NCI-H128 (cell line): ENCODE measurements at regions not wholly inside any gene's neighbourhood (a gene's known extent, or its start where the extent isn't known, plus 50 kb on each side); places are given as distances from the start of the nearest gene placed in this dataset.

Source experiments
- DNase-seq: peaks from one replicate; lab custom pipeline; 2025; ENCODE audit not compliant: unreplicated experiment; lab: John Stamatoyannopoulos, UW

DNA sequence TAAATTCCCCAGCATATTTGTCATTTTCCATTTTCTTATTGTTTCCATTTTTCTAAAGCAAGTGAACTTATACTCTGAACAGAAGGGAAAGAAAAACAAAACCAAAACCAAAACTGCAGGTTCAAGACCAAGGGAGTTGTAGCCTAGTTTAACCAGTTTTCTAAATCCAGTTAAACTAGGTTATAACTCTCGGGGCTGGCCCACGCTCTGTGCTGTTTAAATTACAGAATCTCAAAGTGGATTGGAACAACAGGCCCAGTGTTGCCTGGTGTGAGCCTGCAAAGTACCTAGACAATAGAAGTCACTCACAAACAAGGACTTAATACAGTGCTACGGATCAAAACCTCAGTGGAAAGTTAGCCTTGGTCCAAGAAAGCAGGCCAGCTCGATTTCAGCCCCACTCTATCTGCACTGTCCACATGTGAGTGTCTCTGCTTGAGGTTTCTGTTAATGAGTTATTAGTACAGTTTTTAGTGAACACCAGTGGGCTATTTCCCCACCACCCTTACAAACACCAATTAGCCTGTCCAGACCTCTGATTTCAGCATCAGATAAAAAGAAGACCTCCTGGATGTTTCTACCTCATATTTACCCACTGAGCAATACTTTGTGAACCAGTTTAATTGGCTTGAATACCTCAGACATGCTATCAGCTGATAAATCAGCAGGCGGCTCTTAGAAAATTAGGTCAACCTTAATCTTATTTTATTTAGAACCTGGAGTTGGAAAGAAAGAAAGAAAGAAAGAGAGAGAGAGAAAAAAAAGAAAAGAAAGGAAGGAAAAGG, 93.8 kb upstream of the PDZRN3 start:
- DNase-seq = no peak

DNA sequence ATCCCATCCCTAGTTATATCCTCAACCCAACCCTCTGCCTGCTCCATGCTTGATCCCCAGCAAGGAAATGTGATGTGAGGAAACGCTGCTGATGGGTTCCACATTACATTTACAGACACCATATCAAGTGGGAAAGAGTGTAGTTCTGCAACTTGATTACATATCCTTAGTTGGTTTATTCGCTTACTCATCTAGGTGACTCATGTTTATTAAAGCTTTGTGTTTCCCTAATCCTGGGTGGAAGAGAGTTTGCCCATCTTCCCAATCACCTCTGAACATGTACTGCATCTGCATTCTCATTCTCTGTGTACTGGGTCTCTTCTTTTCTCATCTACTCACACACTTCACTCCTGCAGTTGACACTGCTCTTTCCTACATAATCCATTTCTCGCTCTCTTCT, 91.7 kb upstream of the PDZRN3 start:
- DNase-seq = no peak

DNA sequence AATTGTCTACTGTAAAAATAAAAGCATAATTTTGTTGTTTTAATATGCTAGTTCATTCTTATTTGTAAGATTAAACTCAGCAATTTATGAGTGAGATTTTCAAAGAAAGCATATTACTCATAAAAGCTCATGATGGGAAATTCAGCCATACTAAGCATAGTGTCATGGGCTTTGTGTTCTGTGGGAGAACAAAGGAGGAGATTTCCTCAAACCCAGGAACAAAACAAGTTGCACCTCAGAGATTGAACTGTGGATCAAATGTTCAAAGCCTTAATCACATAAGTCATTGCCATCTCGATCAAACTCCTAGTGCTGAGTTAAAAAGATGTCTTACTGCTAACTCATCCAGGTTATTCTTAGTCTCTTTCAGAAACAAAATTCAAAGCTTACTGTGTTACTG, 85.6 kb upstream of the PDZRN3 start:
- no peak for DNase-seq

DNA sequence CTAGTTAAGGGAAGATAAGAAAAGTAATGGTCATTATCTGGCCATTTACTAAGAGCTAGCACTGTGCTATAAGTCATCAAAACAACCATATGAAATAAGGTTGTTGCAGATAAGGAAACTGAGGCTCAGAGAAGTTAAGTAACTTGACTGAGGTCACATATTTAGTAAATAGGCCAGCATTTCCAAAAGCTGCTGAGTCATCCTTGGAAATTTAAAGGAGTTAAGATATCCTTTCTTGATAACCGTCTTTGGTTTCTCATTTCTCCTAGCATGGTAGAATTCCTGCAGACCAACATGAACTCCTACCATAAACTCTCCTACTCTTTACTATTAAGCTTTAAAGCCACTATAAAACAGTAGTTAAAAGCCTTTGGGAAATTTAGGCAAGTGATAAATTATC, 85.0 kb upstream of the PDZRN3 start:
- no peak for DNase-seq

DNA sequence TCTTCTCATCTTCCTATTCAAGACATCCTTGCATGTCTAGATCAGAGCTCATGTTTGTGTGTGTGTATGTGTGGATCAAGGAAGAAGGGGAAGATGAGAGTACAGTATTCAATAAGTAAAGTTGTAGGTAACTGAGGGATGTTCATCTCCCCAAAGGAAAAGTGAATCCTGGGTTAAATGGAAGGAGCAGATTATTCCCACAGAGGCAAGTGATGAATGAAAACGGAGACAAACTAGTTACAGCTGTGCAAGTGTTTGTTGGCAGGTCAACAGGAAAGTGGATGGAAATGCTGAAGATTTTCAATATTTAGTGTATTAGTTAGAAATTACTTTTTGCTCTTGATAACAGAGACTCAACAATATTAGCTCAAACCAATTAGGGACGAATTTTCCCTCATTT, 84.2 kb upstream of the PDZRN3 start:
- DNase-seq = no peak

DNA sequence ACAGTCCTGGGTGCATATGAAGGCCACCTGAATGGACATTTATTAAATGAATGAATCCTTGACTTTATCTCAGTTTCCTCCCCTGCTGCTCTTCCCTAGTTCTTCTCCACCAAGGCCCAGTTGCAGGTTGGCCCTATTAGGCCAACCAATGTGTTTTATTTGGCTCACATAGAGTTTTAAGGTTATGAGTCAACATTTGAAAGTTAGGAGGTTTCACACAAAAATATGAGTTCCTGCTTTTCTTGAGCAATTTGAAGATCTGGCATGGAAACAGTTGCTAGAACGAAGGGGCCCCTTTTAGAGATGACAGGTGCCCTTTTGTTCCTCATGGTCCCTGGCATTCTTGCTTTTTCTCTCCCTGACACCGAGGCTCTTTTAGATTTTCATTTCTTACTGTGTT, 83.0 kb upstream of the PDZRN3 start:
- no peak for DNase-seq

DNA sequence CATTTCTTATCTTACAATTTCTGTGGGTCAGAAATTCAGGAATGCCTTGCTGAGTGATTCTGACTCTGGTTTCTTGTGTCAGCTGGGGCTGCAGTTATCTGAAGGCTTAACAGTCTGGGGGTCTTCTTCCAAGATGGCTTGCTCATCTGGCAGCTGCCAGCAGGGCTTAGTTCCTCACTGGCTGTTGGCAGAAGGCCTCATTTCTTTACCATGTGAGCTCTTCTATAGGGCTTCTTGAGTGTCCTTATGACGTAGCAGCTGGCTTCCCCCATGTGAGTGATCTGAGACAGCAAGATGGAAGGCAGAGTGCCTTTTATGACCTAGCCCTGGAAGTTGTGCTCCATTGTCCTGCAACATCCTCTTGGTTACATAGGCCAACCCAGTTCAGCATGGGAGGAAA, 82.0 kb upstream of the PDZRN3 start:
- no peak for DNase-seq

DNA sequence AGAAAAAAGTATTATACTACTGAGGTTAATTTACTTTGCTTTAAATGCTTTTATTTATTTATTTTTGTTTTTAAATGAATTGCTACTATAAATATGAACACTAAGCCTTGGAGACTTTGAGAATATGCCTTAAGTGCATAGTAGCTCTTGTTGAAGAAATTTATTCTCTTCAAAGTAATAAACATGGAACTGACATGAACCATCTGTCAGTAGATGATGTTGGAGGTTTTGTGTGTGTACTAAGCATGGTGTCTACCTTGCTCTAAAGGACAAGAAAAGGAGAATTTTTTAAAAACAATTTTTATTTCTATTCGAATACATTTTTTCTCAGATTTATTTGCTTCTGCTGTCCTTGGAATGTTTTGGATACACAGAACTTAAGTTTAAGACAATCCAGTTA, 81.1 kb upstream of the PDZRN3 start:
- no peak for DNase-seq

DNA sequence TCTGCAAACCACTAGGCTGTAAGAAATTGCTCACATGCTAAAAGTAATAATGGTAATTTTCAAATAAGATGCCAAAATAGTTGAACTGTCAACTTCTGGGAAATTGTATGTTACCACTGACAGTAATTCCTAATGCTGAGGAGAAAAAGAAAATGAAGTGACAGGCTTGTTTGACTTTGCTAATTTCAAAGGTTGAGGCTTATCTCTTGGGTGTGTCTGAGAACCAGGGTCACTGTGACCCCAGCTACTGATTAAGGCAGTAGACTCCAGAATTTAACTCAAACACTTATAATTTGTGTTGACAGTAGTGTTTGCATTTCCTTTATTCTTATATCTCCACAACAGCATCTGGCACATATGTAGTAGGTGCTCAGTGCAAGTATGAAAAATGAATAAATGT, 74.6 kb upstream of the PDZRN3 start:
- no peak for DNase-seq

DNA sequence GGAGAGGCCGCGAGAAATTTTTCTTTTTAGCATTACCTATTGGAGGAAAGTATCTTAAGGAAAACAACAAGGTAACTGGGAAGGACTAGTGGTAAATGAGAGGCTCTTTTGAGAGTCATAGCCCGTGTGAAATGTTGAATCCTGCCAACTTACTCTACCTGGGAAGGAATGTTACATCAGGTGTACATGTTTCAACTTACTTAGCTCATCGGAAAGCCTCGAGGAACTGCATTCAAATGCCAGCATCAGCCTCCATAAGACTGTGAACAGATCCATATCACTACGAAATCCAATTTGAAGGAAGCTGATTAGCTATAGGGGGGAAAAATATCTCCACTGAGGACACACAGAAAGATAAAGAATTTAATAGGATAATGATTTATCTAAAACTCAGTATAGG, 72.3 kb upstream of the PDZRN3 start:
- no peak for DNase-seq

DNA sequence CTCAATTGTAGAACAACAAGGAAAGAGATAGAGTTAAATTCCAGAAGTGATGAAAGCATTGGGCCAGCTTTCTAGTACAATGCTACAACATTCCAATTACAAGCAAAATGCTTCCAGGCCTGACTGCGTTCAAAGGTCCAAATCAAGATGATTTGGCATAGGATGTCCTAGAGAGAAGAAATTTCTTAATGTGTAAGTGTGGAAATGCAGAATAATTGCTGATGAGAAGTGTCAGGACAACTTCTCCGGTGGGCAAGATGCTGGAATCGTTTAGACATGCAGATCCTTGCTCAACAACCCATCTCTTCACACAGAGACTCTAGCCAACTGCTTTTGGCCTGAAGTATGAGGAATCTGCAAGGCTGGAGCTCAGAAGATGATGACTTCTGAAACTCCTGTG, 71.1 kb upstream of the PDZRN3 start:
- no peak for DNase-seq

DNA sequence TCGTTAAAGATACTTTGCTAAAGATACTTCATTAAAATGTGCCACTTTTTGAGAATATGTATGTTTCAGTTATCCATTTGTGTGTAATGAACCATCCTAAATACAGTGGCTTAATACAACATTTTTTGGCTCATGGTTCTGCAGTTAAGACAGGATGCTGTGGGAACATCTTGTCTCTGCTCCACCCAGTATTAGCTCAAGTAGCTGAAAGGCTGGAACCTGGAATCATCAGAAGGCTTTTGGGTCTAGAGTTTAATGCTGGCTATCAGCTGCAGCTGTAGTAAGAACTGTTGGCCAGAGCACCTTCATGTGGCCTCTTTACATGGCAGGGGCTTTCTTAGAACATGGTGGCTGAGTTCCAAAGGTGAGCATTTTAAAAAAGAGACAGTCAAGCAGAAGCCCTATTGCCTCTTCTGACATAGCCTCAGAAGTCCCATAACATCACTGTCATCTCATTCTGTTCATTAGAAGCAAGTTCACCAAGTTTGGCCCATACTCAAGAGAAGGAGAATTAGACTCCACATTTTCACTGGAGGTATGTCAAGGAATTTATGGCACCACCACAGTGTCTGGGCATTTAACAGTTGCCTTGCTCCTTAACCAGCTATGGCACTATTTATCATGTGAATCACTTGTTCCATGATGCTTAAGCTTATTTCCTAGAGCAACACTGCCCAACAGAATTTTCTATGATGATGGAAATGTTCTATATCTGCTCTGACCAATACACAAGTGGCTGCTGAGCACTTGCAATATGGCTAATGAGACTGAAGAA, 70.4 kb upstream of the PDZRN3 start:
- no peak for DNase-seq

DNA sequence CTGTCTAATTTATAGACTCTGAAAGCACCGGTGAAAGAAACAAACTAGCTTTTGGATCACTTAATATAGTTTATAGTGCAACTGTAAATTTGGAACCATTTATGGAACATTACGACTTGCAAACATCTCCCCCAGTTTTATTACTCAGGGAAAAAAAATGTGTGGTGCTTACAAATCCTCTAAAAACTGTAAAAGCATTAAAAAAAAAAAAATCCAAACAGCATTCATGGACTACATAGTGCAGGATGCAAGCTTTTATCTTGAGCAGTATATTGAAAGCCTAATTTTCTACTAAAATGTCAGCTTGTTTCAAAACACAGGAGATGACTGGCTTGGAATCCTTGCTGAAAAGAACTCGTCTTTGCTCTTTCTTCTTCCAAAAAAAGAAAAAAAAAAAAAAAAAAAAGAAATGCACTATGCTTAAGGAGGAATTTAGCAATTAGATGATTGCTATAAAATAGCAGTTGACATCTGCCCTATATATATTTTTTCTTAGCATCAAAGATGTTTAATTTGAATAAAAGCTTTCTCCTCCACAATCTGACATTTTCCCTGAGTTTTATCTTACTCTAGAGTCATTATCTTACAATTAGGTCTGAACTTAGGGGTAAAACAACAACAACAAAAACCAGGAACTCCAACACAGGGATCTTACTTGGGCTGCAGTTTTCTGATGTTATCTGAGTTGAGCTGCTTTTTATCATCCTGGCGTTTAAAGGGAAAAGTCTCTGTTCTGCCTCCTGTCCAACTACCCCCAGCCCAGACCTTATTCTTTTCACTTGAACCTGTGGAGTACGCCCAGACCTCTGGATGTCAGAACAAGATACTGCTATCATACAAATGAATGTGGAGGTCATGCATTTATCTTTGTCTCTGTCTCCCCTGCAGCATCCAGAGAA, 62.6 kb upstream of the PDZRN3 start:
- DNase-seq = no peak

DNA sequence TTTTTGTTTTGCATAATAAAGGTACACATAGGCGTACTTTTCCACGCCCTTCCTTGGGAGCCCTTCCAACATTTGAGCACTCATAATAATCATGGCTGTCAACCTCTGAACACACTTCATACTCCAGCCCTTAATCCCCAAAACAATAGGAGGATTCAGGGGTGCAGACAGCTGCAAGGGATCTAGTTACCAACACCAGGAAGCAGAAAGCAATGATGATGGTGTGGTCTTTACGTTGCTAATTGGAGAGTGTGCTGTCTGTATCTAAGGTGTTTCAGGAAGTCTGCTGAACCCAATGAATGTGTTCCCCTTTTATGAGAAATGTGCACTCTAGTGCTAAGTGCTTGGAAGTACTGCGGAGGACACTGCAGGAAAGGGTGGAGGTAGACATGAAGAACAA, 60.3 kb upstream of the PDZRN3 start:
- DNase-seq = peak; percentile 45

DNA sequence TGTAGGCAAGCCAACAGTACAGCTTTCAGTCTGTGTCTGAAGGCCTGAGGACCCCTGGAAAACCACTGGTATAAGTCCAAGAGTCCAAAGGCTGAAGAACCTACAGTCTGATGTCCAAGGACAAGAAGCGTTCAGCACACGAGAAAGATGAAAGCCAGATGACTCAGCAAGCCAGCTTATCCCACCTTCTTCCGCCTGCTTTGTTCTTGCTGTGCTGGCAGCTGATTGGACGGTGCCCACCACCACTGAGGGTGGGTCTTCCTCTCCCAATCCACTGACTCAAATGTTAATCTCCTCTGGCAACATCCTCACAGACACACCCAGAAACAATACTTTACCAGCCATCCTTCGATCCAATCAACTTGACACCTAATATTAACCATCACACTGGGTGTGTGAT, 59.0 kb upstream of the PDZRN3 start:
- no peak for DNase-seq

DNA sequence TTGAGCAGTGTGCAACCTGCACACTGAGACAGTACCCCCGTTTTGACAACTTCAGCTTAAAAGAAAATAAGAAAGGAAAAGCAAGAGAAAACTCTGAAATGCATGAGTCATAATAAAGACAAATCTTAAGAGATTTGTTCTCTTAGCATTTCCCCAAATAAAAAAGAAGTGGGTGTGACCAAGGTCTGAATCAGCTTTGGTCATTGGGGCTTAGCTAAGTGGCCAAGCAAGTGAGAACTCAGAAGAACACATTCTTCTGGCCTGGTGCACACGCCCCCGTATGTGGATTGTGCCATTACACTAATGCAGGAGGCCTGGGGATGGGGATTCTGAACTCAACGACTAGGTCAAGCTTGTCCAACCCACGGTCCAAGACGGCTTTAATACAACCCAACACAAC, 56.9 kb upstream of the PDZRN3 start:
- DNase-seq = no peak

DNA sequence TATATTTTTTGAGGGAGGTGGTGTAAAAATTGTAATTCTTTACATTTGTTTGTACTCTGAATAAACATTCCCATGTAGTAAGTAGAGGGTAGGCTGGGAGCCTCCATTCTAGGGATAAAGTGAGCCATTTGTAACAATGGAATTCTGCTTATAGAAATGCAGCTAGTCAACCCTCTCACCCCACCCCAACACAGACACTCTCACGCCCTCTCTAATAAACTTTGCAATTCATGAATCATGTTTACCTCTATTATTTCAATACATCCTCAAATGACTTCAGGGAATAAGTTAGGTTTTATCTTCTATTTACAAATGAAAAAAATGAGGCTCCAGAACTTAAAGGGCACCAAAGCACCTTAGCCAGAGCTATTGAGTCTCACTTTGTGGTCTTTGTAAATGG, 56.5 kb upstream of the PDZRN3 start:
- DNase-seq = no peak

DNA sequence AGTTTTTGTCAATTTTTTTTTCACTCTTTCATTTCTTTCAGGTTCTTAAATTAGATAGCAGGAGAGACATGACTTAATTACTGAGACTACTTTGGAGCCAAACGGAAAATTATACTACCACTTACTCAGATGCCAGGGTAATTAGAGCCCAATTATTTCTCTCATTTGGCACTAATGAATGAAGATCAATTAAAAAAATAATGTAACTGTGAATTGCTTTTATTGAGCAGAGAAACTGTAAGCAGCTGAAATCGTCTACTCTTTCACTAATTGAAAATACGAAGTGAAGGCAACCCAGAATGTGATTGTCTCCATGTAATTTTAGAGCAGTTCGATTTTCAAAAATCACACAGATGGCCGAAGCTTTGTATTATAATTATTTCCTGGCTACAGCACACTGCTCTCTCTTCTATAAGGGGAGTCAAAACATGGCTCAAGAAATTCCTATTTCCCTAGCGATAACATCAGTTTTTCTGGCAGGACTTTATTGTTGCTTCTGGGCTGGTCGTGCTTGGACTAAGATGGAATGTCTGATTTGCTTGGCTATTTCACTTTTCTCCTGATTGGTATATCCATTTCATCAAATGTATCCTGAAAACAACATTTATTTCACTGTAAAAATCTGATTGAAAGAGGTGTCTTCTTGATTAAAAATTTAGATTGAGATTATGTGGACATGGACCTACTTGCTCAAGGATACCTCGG, 55.8 kb upstream of the PDZRN3 start:
- no peak for DNase-seq

DNA sequence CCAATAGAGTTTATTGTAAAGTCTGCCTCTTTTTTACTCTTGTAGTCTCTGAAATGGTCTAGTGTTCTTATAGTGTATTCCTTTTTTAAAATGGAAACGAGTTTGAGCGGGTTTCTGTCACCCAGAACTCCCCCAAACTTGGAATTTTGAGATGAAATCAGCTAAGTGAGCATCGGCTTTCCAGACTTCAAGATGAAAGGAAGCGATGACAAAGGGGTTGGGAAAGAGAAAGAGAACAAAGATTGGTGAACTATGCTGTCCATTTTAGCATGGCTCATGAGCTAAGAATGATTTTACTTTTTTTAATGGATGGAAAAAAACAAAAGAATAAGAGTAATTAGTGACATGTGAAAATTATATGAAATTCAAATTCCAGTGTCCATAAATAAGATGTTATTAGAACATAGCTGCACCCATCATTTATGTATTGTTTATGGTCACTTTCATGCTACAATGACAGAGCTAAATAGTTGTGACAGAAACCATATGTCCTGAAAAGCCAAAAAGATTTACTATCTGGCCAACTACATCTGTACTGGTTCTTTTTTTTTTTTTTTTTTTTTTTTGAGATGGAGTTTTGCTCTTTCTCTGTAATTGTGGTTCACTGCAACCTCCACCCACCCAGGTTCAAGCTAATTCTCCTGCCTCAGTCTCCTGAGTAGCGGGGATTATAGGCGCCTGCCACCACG, 52.7 kb upstream of the PDZRN3 start:
- DNase-seq = no peak
